ENCODE measurements at regions not wholly inside any gene's neighbourhood (a gene's known extent, or its start where the extent isn't known, plus 50 kb on each side); places are given as distances from the start of the nearest gene placed in this dataset.

DNA sequence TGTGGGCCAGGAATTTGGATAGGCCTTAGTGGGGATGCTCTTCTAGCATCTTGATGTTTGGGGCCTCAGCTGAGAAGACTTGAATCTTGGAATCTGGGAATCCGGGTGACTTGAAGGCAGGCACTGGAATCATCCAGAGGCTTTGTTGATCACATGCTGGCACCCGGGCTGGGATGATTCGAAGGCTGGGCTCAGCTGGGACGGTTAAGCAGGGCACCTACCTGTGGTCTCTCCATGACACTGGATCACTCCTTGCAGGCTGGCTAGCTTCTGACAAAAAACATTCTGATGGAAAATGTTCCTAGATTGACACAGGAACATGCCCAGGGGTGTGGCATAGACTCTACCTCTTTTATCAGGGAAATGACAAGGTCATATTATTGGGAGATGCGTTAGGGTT, 149.1 kb downstream of the TENT4A start:
- H3K27ac ChIP-seq, result no peak overlapping the region
- no peaks in the 10 kb centered on the region for H3K4me1 ChIP-seq
- FAIRE-seq, result no peak
- H3K4me3 ChIP-seq, result no peak overlapping the region
- no peaks in the 10 kb centered on the region for H3K9me3 ChIP-seq
- no peak overlapping the region for H3K4me2 ChIP-seq
- ChIA-PET CTCF (no interaction called here), POLR2A (no interaction called here)
- WGBS (ENCODE audit: missing lambda C conversion rate), result 5% methylated on average over 5 of the region's 5 CpGs
- TF ChIP-seq RCOR1 (IDR thresholded peaks at IDR 0.05; ENCODE audit: low read depth, low read length), result no peak
- TF ChIP-seq ZFP36 (IDR thresholded peaks at IDR 0.05; ENCODE audit: borderline replicate concordance, partially characterized antibody), result no peak
- no peak for TF ChIP-seq TFCP2L1 (CRISPR knock-in tag; IDR thresholded peaks at IDR 0.05)
- no peak for TF ChIP-seq JUN (IDR thresholded peaks at IDR 0.05)
- TF ChIP-seq POLR2A (IDR thresholded peaks at IDR 0.05; ENCODE audit: low read length), result no peak
- no peak for TF ChIP-seq ESRRA (IDR thresholded peaks at IDR 0.05; ENCODE audit: borderline replicate concordance, low read length)
- no peak for TF ChIP-seq MAFK (IDR thresholded peaks at IDR 0.05; ENCODE audit: partially characterized antibody)
- TF ChIP-seq CBX2 (IDR thresholded peaks at IDR 0.05; ENCODE audit: borderline replicate concordance, low read depth), result no peak
- no peak for TF ChIP-seq EHMT2 (IDR thresholded peaks at IDR 0.05; ENCODE audit: low read depth)
- TF ChIP-seq ZC3H11A (IDR thresholded peaks at IDR 0.05), result no peak
- no peak for TF ChIP-seq RAD21 (conservative IDR thresholded peaks at IDR 0.05 in 1 of 2, IDR thresholded peaks at IDR 0.05 in 1 of 2)
- TF ChIP-seq KDM5A (IDR thresholded peaks at IDR 0.05), result no peak
- TF ChIP-seq, protein P1, sequence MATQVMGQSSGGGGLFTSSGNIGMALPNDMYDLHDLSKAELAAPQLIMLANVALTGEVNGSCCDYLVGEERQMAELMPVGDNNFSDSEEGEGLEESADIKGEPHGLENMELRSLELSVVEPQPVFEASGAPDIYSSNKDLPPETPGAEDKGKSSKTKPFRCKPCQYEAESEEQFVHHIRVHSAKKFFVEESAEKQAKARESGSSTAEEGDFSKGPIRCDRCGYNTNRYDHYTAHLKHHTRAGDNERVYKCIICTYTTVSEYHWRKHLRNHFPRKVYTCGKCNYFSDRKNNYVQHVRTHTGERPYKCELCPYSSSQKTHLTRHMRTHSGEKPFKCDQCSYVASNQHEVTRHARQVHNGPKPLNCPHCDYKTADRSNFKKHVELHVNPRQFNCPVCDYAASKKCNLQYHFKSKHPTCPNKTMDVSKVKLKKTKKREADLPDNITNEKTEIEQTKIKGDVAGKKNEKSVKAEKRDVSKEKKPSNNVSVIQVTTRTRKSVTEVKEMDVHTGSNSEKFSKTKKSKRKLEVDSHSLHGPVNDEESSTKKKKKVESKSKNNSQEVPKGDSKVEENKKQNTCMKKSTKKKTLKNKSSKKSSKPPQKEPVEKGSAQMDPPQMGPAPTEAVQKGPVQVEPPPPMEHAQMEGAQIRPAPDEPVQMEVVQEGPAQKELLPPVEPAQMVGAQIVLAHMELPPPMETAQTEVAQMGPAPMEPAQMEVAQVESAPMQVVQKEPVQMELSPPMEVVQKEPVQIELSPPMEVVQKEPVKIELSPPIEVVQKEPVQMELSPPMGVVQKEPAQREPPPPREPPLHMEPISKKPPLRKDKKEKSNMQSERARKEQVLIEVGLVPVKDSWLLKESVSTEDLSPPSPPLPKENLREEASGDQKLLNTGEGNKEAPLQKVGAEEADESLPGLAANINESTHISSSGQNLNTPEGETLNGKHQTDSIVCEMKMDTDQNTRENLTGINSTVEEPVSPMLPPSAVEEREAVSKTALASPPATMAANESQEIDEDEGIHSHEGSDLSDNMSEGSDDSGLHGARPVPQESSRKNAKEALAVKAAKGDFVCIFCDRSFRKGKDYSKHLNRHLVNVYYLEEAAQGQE (IDR thresholded peaks at IDR 0.05), result no peak
- TF ChIP-seq ZNF302 (CRISPR knock-in tag; IDR thresholded peaks at IDR 0.05), result no peak
- TF ChIP-seq MYC (IDR thresholded peaks at IDR 0.05; ENCODE audit: borderline replicate concordance, low read length), result no peak
- TF ChIP-seq KDM1A (IDR thresholded peaks at IDR 0.05; ENCODE audit: low read depth), result no peak
- TF ChIP-seq RFX5 (IDR thresholded peaks at IDR 0.05), result no peak
- no peak for TF ChIP-seq HOXA7 (CRISPR knock-in tag; IDR thresholded peaks at IDR 0.05)
- DNase-seq (ENCODE audit: low read depth in 1 of 2, low spot score in 1 of 2), result no peak
- no peak for ATAC-seq

DNA sequence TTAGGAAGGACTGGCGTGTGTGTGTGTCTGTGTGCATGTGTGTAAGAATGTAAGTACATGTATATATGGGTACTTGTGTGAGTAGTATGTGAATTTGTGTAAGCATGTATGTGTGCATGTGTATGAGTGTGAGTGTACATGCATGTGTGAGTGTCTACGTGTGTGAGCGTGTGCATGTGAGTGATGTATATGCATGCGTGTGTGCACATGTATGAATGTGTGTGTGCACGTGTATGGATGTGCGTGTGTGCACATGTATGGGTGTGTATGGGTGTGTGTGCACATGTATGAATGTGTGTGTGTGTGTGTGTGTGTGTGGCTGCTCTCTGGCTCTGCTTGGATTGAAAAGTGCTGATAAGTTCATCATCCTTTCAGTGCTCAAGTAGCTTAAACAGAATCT, 154.5 kb downstream of the TENT4A start:
- ChIA-PET POLR2A (no interaction called here), CTCF (no interaction called here)
- Histone ChIP-seq H3K4me3 (no peak overlapping the region), H3K9me3 (no peaks in the 10 kb centered on the region), H3K4me1 (no peaks in the 10 kb centered on the region), H3K4me2 (no peak overlapping the region), H3K27ac (no peak overlapping the region)
- ATAC-seq, result no peak
- DNase-seq (ENCODE audit: low read depth in 1 of 2, low spot score in 1 of 2), result no peak
- TF ChIP-seq NPAS2 (CRISPR knock-in tag; IDR thresholded peaks at IDR 0.05; ENCODE audit: borderline replicate concordance) (no peak), EP300 (IDR thresholded peaks at IDR 0.05) (no peak), RAD21 (conservative IDR thresholded peaks at IDR 0.05 in 1 of 2, IDR thresholded peaks at IDR 0.05 in 1 of 2) (no peak), CBX8 (IDR thresholded peaks at IDR 0.05) (no peak), FOSL2 (IDR thresholded peaks at IDR 0.05) (no peak), FOSL2 (CRISPR knock-in tag; IDR thresholded peaks at IDR 0.05) (no peak), NR3C1 (IDR thresholded peaks at IDR 0.05) (no peak), CHD4 (IDR thresholded peaks at IDR 0.05; ENCODE audit: borderline replicate concordance) (no peak), HOXA7 (CRISPR knock-in tag; IDR thresholded peaks at IDR 0.05) (no peak), ZFP36 (IDR thresholded peaks at IDR 0.05; ENCODE audit: borderline replicate concordance, partially characterized antibody) (no peak), RNF2 (IDR thresholded peaks at IDR 0.05; ENCODE audit: borderline replicate concordance, low read depth) (no peak), ZNF302 (CRISPR knock-in tag; IDR thresholded peaks at IDR 0.05) (no peak), MYC (IDR thresholded peaks at IDR 0.05; ENCODE audit: borderline replicate concordance, low read length) (no peak)
- TF ChIP-seq, protein P2, sequence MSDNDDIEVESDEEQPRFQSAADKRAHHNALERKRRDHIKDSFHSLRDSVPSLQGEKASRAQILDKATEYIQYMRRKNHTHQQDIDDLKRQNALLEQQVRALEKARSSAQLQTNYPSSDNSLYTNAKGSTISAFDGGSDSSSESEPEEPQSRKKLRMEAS (IDR thresholded peaks at IDR 0.05), result no peak
- TF ChIP-seq, protein P3, sequence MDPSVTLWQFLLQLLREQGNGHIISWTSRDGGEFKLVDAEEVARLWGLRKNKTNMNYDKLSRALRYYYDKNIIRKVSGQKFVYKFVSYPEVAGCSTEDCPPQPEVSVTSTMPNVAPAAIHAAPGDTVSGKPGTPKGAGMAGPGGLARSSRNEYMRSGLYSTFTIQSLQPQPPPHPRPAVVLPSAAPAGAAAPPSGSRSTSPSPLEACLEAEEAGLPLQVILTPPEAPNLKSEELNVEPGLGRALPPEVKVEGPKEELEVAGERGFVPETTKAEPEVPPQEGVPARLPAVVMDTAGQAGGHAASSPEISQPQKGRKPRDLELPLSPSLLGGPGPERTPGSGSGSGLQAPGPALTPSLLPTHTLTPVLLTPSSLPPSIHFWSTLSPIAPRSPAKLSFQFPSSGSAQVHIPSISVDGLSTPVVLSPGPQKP (IDR thresholded peaks at IDR 0.05; ENCODE audit: low read depth, low read length), result no peak
- TF ChIP-seq, protein P4, sequence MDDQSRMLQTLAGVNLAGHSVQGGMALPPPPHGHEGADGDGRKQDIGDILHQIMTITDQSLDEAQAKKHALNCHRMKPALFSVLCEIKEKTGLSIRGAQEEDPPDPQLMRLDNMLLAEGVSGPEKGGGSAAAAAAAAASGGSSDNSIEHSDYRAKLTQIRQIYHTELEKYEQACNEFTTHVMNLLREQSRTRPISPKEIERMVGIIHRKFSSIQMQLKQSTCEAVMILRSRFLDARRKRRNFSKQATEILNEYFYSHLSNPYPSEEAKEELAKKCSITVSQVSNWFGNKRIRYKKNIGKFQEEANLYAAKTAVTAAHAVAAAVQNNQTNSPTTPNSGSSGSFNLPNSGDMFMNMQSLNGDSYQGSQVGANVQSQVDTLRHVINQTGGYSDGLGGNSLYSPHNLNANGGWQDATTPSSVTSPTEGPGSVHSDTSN (IDR thresholded peaks at IDR 0.05), result no peak
- no peak for FAIRE-seq
- WGBS (ENCODE audit: missing lambda C conversion rate), result 72% methylated on average over 6 of the region's 6 CpGs

All from A549 (cell line).